Esophagus muscularis mucosa (tissue), 4 donors: ENCODE measurements at regions not wholly inside any gene's neighbourhood (a gene's known extent, or its start where the extent isn't known, plus 50 kb on each side); places are given as distances from the start of the nearest gene placed in this dataset.
"Not testable (repeated sequence)": the region's sequence is repeated elsewhere in the genome, so short reads cannot be mapped to it uniquely, and the experiment has no call there.

Experiments
- DNase-seq: peaks from one replicate; pipeline ENCODE4 v3.0.0-alpha.2; 2017; ENCODE audit errors: extremely low spot score
- H3K27ac ChIP-seq, 4 donors: fragments of 200-600 bp; sonication (generic); replicated peaks in 1 of 4; 1 replicate in 3 of 4; 2 replicates in 1 of 4; pipeline ENCODE4 v1.5.1; 2016 to 2019; ENCODE audit warnings: mild to moderate bottlenecking in 1 of 4
- H3K27me3 ChIP-seq, 4 donors: fragments of 200-600 bp; sonication (generic); one replicate each; pipeline versions ENCODE4 v1.5.1 to v1.6.0; 2016 to 2019
- H3K36me3 ChIP-seq, 4 donors: fragments of 200-600 bp; sonication (generic); one replicate each; pipeline ENCODE4 v1.5.1; 2016 to 2019
- H3K4me1 ChIP-seq, 4 donors: fragments of 200-600 bp; sonication (generic); one replicate each; pipeline ENCODE4 v1.5.1; 2016 to 2019
- H3K4me3 ChIP-seq, 4 donors: fragments of 200-600 bp; sonication (generic); 1 replicate in 2 of 4; 2 replicates in 2 of 4; pipeline ENCODE4 v1.5.1; 2016 to 2019; ENCODE audit warnings: mild to moderate bottlenecking in 4 of 4, moderate library complexity in 1 of 4
- H3K9me3 ChIP-seq, 4 donors: fragments of 200-600 bp; sonication (generic); 1 replicate in 3 of 4; 2 replicates in 1 of 4; pipeline ENCODE4 v1.5.1; 2016 to 2019
- CTCF ChIP-seq, 3 experiments: fragments of 200-600 bp in 2 of 3; fragments of 450-650 bp in 1 of 3; sonication (generic) in 2 of 3; IDR thresholded peaks; one replicate each; pipeline ENCODE4 v1.5.1; 2017 to 2019; ENCODE audit warnings: antibody characterized with exemption in 3 of 3, mild to moderate bottlenecking in 2 of 3, moderate library complexity in 1 of 3
- EP300 ChIP-seq: sonication (generic); formaldehyde crosslinking; IDR thresholded peaks from one replicate; pipeline ENCODE4 v1.6.1; 2017; ENCODE audit warnings: antibody characterized with exemption
- POLR2A ChIP-seq: fragments of 450-650 bp; IDR thresholded peaks from one replicate; pipeline ENCODE4 v1.6.1; 2017; ENCODE audit warnings: antibody characterized with exemption, moderate library complexity, mild to moderate bottlenecking, low read depth
- POLR2AphosphoS5 ChIP-seq, 2 donors: sonication (generic); formaldehyde crosslinking; IDR thresholded peaks; one replicate each; pipeline ENCODE4 v1.6.1; 2017; ENCODE audit warnings: antibody characterized with exemption in 2 of 2
- WGBS: methylation state at CpG from one replicate; pipeline ENCODE4 v1.1.5; 2018; 5-methylcytosine and 5-hydroxymethylcytosine counted together
- intact Hi-C: fragments of 100-400 bp; cut with DNase I; formaldehyde crosslinking; loops from one replicate; pipeline ENCODE4 v1.15.1; 2023

- Histone ChIP-seq H3K36me3 (no peaks in the 10 kb centered on the region), H3K27me3 (no peaks in the 10 kb centered on the region), H3K27ac (no peak overlapping the region), H3K4me1 (no peaks in the 10 kb centered on the region), H3K9me3 (no peaks in the 10 kb centered on the region), H3K4me3 (no peak overlapping the region)
- intact Hi-C loops = no loop called here
- DNase-seq = no peak
- TF ChIP-seq POLR2AphosphoS5 (IDR thresholded peaks at IDR 0.05) (no peak), EP300 (no peak), POLR2A (no peak), CTCF (IDR thresholded peaks at IDR 0.05) (no peak)
- 84% methylated on average over 8 of the region's 8 CpGs for WGBS
Observed at GRCh38 chr11:38339835-38340440, 1741.9 kb upstream of the RAG2 start.

GRCh38 chr11:38338022-38338421, 1740.0 kb upstream of the RAG2 start:
- intact Hi-C loops, DNase-seq: not testable (repeated sequence)
- 82% methylated on average over 5 of the region's 5 CpGs for WGBS

GRCh38 chr11:38332046-38332445, 1734.0 kb upstream of the RAG2 start:
- intact Hi-C loops = no loop called here
- Histone ChIP-seq H3K4me1 (no peaks in the 10 kb centered on the region), H3K36me3 (no peaks in the 10 kb centered on the region), H3K4me3 (no peak overlapping the region), H3K27me3 (no peaks in the 10 kb centered on the region), H3K9me3 (no peaks in the 10 kb centered on the region), H3K27ac (no peak overlapping the region)
- WGBS = 88% methylated on average over 3 of the region's 3 CpGs
- no peak for TF ChIP-seq EP300
- no peak for TF ChIP-seq CTCF (IDR thresholded peaks at IDR 0.05)
- no peak for DNase-seq

More at GRCh38 chr11:38338022-38338421, 1740.0 kb upstream of the RAG2 start:
- H3K27me3 ChIP-seq, H3K9me3 ChIP-seq, H3K27ac ChIP-seq, H3K4me3 ChIP-seq, H3K4me1 ChIP-seq, H3K36me3 ChIP-seq: not testable (repeated sequence)

GRCh38 chr11:38330578-38330977, 1732.5 kb upstream of the RAG2 start:
- no peaks in the 10 kb centered on the region for H3K36me3 ChIP-seq
- WGBS = 73% methylated on average over 3 of the region's 3 CpGs
- no peak for TF ChIP-seq EP300
- no peak for TF ChIP-seq POLR2AphosphoS5 (IDR thresholded peaks at IDR 0.05)
- no peak for TF ChIP-seq CTCF (IDR thresholded peaks at IDR 0.05)
- H3K4me3 ChIP-seq = no peak overlapping the region
- no peak overlapping the region for H3K27ac ChIP-seq
- H3K9me3 ChIP-seq = no peaks in the 10 kb centered on the region
- no peaks in the 10 kb centered on the region for H3K27me3 ChIP-seq
- no peak for DNase-seq
- no peaks in the 10 kb centered on the region for H3K4me1 ChIP-seq
- intact Hi-C loops = no loop called here

- no peak overlapping the region for H3K27ac ChIP-seq
- intact Hi-C loops = no loop called here
- no peaks in the 10 kb centered on the region for H3K27me3 ChIP-seq
- DNase-seq = no peak
- H3K9me3 ChIP-seq = no peaks in the 10 kb centered on the region
- no peaks in the 10 kb centered on the region for H3K36me3 ChIP-seq
- WGBS = 53% methylated on average over 3 of the region's 3 CpGs
- H3K4me3 ChIP-seq = no peak overlapping the region
- TF ChIP-seq POLR2A = no peak
- TF ChIP-seq POLR2AphosphoS5 (IDR thresholded peaks at IDR 0.05) = no peak
- no peak for TF ChIP-seq CTCF (IDR thresholded peaks at IDR 0.05)
- no peak for TF ChIP-seq EP300
- no peaks in the 10 kb centered on the region for H3K4me1 ChIP-seq
Observed at GRCh38 chr11:38323961-38324761, 1726.1 kb upstream of the RAG2 start.
